Natural killer cell (primary cell): ENCODE measurements at regions not wholly inside any gene's neighbourhood (a gene's known extent, or its start where the extent isn't known, plus 50 kb on each side); places are given as distances from the start of the nearest gene placed in this dataset.
"Not testable (repeated sequence)": the region's sequence is repeated elsewhere in the genome, so short reads cannot be mapped to it uniquely, and the experiment has no call there.

Experiments used
- ATAC-seq, 3 donors: fragments of 150-1000 bp in 2 of 3; fragments of 200-7000 bp in 1 of 3; cut with Tn5 transposase; 1 replicate in 1 of 3; 2 replicates in 2 of 3; pipeline ENCODE4 v1.10.0; 2021; ENCODE audit warnings: mild to moderate bottlenecking in 2 of 3, moderate library complexity in 2 of 3
- DNase-seq, 2 donors: peaks; one replicate each; pipeline versions ENCODE4 v3.0.0 to v3.0.0-alpha.2; 2013 to 2021; ENCODE audit warnings: mixed read lengths in 1 of 2
- H3K27ac ChIP-seq: one replicate; pipeline ENCODE4 v1.5.1; 2013; ENCODE audit warnings: mild to moderate bottlenecking, low read length
- H3K27me3 ChIP-seq: one replicate; pipeline ENCODE4 v1.6.1; 2013; ENCODE audit warnings: low read length; ENCODE audit not compliant: control insufficient read depth, insufficient read depth
- H3K36me3 ChIP-seq: one replicate; pipeline ENCODE4 v1.6.1; 2013; ENCODE audit warnings: low read length; ENCODE audit not compliant: control insufficient read depth, insufficient read depth
- H3K4me1 ChIP-seq: one replicate; pipeline ENCODE4 v1.6.1; 2013; ENCODE audit warnings: low read length; ENCODE audit not compliant: control insufficient read depth, insufficient read depth
- H3K4me3 ChIP-seq: one replicate; pipeline ENCODE4 v1.5.1; 2013; ENCODE audit warnings: low read length
- H3K9me3 ChIP-seq: one replicate; pipeline ENCODE4 v1.6.1; 2013; ENCODE audit warnings: low read length; ENCODE audit not compliant: control insufficient read depth, insufficient read depth
- H3K27ac Mint-ChIP-seq, 2 donors: one replicate each; pipeline ENCODE4 v1.8.0; 2022; ENCODE audit warnings: mild to moderate bottlenecking in 2 of 2, mixed read lengths in 2 of 2, moderate library complexity in 1 of 2
- H3K27me3 Mint-ChIP-seq, 2 donors: one replicate each; pipeline ENCODE4 v1.8.0; 2022; ENCODE audit warnings: low read depth in 2 of 2, mixed read lengths in 2 of 2
- H3K36me3 Mint-ChIP-seq: one replicate; pipeline ENCODE4 v1.8.0; 2022; ENCODE audit warnings: mixed read lengths
- H3K4me1 Mint-ChIP-seq, 2 donors: one replicate each; pipeline ENCODE4 v1.8.0; 2022; ENCODE audit warnings: mixed read lengths in 2 of 2
- H3K4me3 Mint-ChIP-seq: one replicate; pipeline ENCODE4 v1.8.0; 2022; ENCODE audit warnings: mild to moderate bottlenecking, moderate library complexity, mixed read lengths
- H3K9me3 Mint-ChIP-seq, 2 donors: one replicate each; pipeline ENCODE4 v1.8.0; 2022; ENCODE audit warnings: mixed read lengths in 2 of 2
- CTCF ChIP-seq: fragments of 200-600 bp; IDR thresholded peaks from one replicate; pipeline ENCODE4 v1.8.0; 2022; ENCODE audit warnings: antibody characterized with exemption
- WGBS: methylation state at CpG from one replicate; pipeline ENCODE4 v1.1.7; 2013; ENCODE audit warnings: missing lambda C conversion rate; ENCODE audit not compliant: insufficient coverage; 5-methylcytosine and 5-hydroxymethylcytosine counted together
- intact Hi-C: fragments of 100-400 bp; cut with micrococcal nuclease; formaldehyde crosslinking; loops from one replicate; pipeline ENCODE4 v1.14.2; 2022

- WGBS, result no CpG with 5 or more reads among the region's 1 CpG
- H3K27me3 Mint-ChIP-seq, result no peaks in the 10 kb centered on the region
- no peak overlapping the region for H3K27ac Mint-ChIP-seq
- TF ChIP-seq CTCF, result no peak
- no peak for DNase-seq
- Histone ChIP-seq H3K4me1 (no peaks in the 10 kb centered on the region), H3K36me3 (no peaks in the 10 kb centered on the region), H3K4me3 (no peak overlapping the region), H3K9me3 (peaks cover 13% of the 10 kb centered on the region), H3K27me3 (no peaks in the 10 kb centered on the region), H3K27ac (no peak overlapping the region)
- peaks cover 7 to 9% of the 10 kb centered on the region in 2 donors for H3K4me1 Mint-ChIP-seq
- intact Hi-C loops, result no loop called here
- H3K4me3 Mint-ChIP-seq, result no peak overlapping the region
- no peak for ATAC-seq
- H3K36me3 Mint-ChIP-seq, result peaks cover 10% of the 10 kb centered on the region
- H3K9me3 Mint-ChIP-seq, result peaks cover 6 to 7% of the 10 kb centered on the region in 2 donors
These were observed 276.7 kb upstream of the KLF3 start for GRCh38 chr4:38387348-38387747.

GRCh38 chr4:38387819-38388218 is 276.2 kb upstream of the KLF3 start:
- Histone ChIP-seq H3K9me3 (peaks cover 17% of the 10 kb centered on the region), H3K27ac (no peak overlapping the region), H3K36me3 (no peaks in the 10 kb centered on the region), H3K4me3 (no peak overlapping the region), H3K4me1 (no peaks in the 10 kb centered on the region), H3K27me3 (no peaks in the 10 kb centered on the region)
- Mint-ChIP-seq H3K36me3 (peaks cover 11% of the 10 kb centered on the region), H3K4me1 (peaks cover 7 to 9% of the 10 kb centered on the region in 2 donors), H3K27ac (no peak overlapping the region), H3K9me3 (peaks cover 6 to 7% of the 10 kb centered on the region in 2 donors), H3K27me3 (no peaks in the 10 kb centered on the region), H3K4me3 (no peak overlapping the region)
- no peak for TF ChIP-seq CTCF
- intact Hi-C loops, result no loop called here
- 83% methylated on average over 5 of the region's 5 CpGs for whole genome bisulfite sequencing
- DNase-seq, result no peak
- ATAC-seq, result no peak

- peaks cover 18% of the 10 kb centered on the region for H3K9me3 ChIP-seq
- H3K4me1 ChIP-seq, H3K4me3 ChIP-seq, intact Hi-C loops, H3K4me1 Mint-ChIP-seq, H3K27me3 Mint-ChIP-seq, H3K36me3 ChIP-seq, ATAC-seq, H3K27me3 ChIP-seq, H3K27ac ChIP-seq, H3K9me3 Mint-ChIP-seq, H3K27ac Mint-ChIP-seq, DNase-seq, H3K4me3 Mint-ChIP-seq: not testable (repeated sequence)
- H3K36me3 Mint-ChIP-seq, result peaks cover 11% of the 10 kb centered on the region
- WGBS, result no CpG with 5 or more reads among the region's 1 CpG
These were observed 275.1 kb upstream of the KLF3 start for GRCh38 chr4:38388907-38389306.

- Histone ChIP-seq H3K27me3 (no peaks in the 10 kb centered on the region), H3K4me1 (no peaks in the 10 kb centered on the region), H3K9me3 (peaks cover 18% of the 10 kb centered on the region), H3K27ac (no peak overlapping the region), H3K36me3 (no peaks in the 10 kb centered on the region), H3K4me3 (no peak overlapping the region)
- H3K36me3 Mint-ChIP-seq, result peaks cover 11% of the 10 kb centered on the region
- H3K4me1 Mint-ChIP-seq, result peaks cover 7 to 9% of the 10 kb centered on the region in 2 donors
- intact Hi-C loops, result no loop called here
- DNase-seq, result no peak
- no peak for TF ChIP-seq CTCF
- no peak overlapping the region for H3K27ac Mint-ChIP-seq
- ATAC-seq, result no peak
- no peaks in the 10 kb centered on the region for H3K27me3 Mint-ChIP-seq
- peaks cover 7 to 8% of the 10 kb centered on the region in 2 donors for H3K9me3 Mint-ChIP-seq
- H3K4me3 Mint-ChIP-seq, result no peak overlapping the region
These were observed 272.9 kb upstream of the KLF3 start for GRCh38 chr4:38390969-38391545.
